SK-N-SH treated with all-trans-retinoic acid at 6 μM for 48 hours (cell line): ENCODE measurements at regions not wholly inside any gene's neighbourhood (a gene's known extent, or its start where the extent isn't known, plus 50 kb on each side); places are given as distances from the start of the nearest gene placed in this dataset.

Experiments
- GLIS3 ChIP-seq: fragments of 250-450 bp; sonication (Bioruptor Pico); IDR thresholded peaks from 2 replicates; pipeline ENCODE4 v1.5.0; 2020; ENCODE audit warnings: mild to moderate bottlenecking, moderate library complexity
- TCF4 ChIP-seq: fragments of 250-450 bp; sonication (Bioruptor Pico); IDR thresholded peaks from 2 replicates; pipeline ENCODE4 v1.8.0; 2021; ENCODE audit warnings: mild to moderate bottlenecking, moderate library complexity, borderline replicate concordance
- ZNF70 ChIP-seq: fragments of 450-650 bp; formaldehyde crosslinking; IDR thresholded peaks from 2 replicates; pipeline ENCODE4 v1.5.0; 2020; ENCODE audit warnings: mild to moderate bottlenecking, moderate library complexity

- TF ChIP-seq ZNF70 (CRISPR knock-in tag) (no peak), GLIS3 (no peak), TCF4 (CRISPR knock-in tag) (no peak)
These were observed 269.5 kb upstream of the AKR1E2 start for GRCh38 chr10:4556527-4556926.
